H1 (cell line): ENCODE measurements at regions not wholly inside any gene's neighbourhood (a gene's known extent, or its start where the extent isn't known, plus 50 kb on each side); places are given as distances from the start of the nearest gene placed in this dataset.

Experiments used
- CTCF ChIA-PET: fragments of 300-600 bp; sonication (Branson Sonifier 250); formaldehyde crosslinking; loops from one replicate; lab custom pipeline; 2021; ENCODE audit not compliant: partially characterized antibody; lab: Charles Lee
- POLR2A ChIA-PET: fragments of 300-600 bp; sonication (Branson Sonifier 250); formaldehyde crosslinking; loops from one replicate; lab custom pipeline; 2021; ENCODE audit warnings: inconsistent platforms; ENCODE audit not compliant: partially characterized antibody; lab: Charles Lee
- DNase-seq, 2 experiments: peaks; one replicate each; pipeline versions ENCODE4 v3.0.0 to v3.0.0-alpha.2; 2010 to 2022; ENCODE audit warnings: low spot score in 2 of 2, low read depth in 1 of 2, mixed read lengths in 1 of 2
- FAIRE-seq: peaks from 2 replicates; lab custom pipeline; 2011; peaks lifted over from hg19 to GRCh38; lab: Jason Lieb, UNC
- H2AFZ ChIP-seq: 2 replicates; pipeline ENCODE4 v1.8.1; 2012; ENCODE audit warnings: low read length, inconsistent platforms
- H2AK5ac ChIP-seq: 2 replicates; pipeline ENCODE4 v1.6.1; 2013; ENCODE audit warnings: low read depth, low read length
- H2BK120ac ChIP-seq: replicated peaks from 2 replicates; pipeline ENCODE3; 2013; ENCODE audit warnings: low read depth, low read length, inconsistent platforms
- H2BK12ac ChIP-seq: 2 replicates; pipeline ENCODE4 v1.6.1; 2013; ENCODE audit warnings: low read depth, low read length
- H2BK15ac ChIP-seq: 2 replicates; pipeline ENCODE4 v1.6.1; 2013; ENCODE audit warnings: low read length
- H2BK20ac ChIP-seq: 2 replicates; pipeline ENCODE4 v1.6.1; 2013; ENCODE audit warnings: low read length
- H2BK5ac ChIP-seq: 2 replicates; pipeline ENCODE4 v1.6.1; 2013; ENCODE audit warnings: low read depth, low read length
- H3K14ac ChIP-seq: 2 replicates; pipeline ENCODE4 v1.6.1; 2013; ENCODE audit warnings: inconsistent platforms; ENCODE audit not compliant: insufficient read length
- H3K18ac ChIP-seq: 2 replicates; pipeline ENCODE4 v1.6.1; 2013; ENCODE audit warnings: low read length; ENCODE audit errors: extremely low read depth
- H3K23ac ChIP-seq: 2 replicates; pipeline ENCODE4 v1.6.1; 2013; ENCODE audit warnings: inconsistent platforms; ENCODE audit not compliant: insufficient read length
- H3K23me2 ChIP-seq: 2 replicates; pipeline ENCODE4 v1.6.1; 2013; ENCODE audit warnings: low read depth, low read length
- H3K27ac ChIP-seq: 2 replicates; pipeline ENCODE4 v1.6.1; 2011; ENCODE audit warnings: low read depth, low read length, inconsistent platforms
- H3K27me3 ChIP-seq, 4 experiments: replicated peaks in 1 of 4; 1 replicate in 1 of 4; 2 replicates in 3 of 4; pipeline versions ENCODE4 v1.6.1 to v1.8.1; 2011 to 2013; ENCODE audit warnings: low read length in 3 of 4, mild to moderate bottlenecking in 3 of 4, inconsistent platforms in 2 of 4, mixed read lengths in 2 of 4, moderate library complexity in 1 of 4; ENCODE audit not compliant: control insufficient read depth in 3 of 4, insufficient read depth in 3 of 4; ENCODE audit errors: extremely low read depth in 1 of 4
- H3K36me3 ChIP-seq, 4 experiments: 2 replicates each; pipeline versions ENCODE4 v1.6.1 to v1.8.1; 2011 to 2013; ENCODE audit warnings: mild to moderate bottlenecking in 4 of 4, low read length in 3 of 4, moderate library complexity in 2 of 4, control low read depth in 1 of 4, inconsistent platforms in 1 of 4; ENCODE audit not compliant: insufficient read depth in 4 of 4, control insufficient read depth in 2 of 4
- H3K4ac ChIP-seq: replicated peaks from 2 replicates; pipeline ENCODE3; 2013; ENCODE audit warnings: low read length, low read depth, mixed read lengths, inconsistent platforms; ENCODE audit not compliant: insufficient read length
- H3K4me1 ChIP-seq, 4 experiments: replicated peaks in 1 of 4; 1 replicate in 1 of 4; 2 replicates in 3 of 4; pipeline versions ENCODE4 v1.6.1 to v1.8.1; 2011 to 2013; ENCODE audit warnings: low read length in 3 of 4, inconsistent platforms in 2 of 4, mixed read lengths in 1 of 4; ENCODE audit not compliant: insufficient read depth in 4 of 4, control insufficient read depth in 3 of 4
- H3K4me2 ChIP-seq, 2 experiments: 2 replicates each; pipeline versions ENCODE4 v1.6.1 to v1.8.1; 2011 to 2013; ENCODE audit warnings: low read depth in 2 of 2, low read length in 2 of 2, control low read depth in 1 of 2, inconsistent platforms in 1 of 2, mild to moderate bottlenecking in 1 of 2; ENCODE audit not compliant: insufficient read depth in 1 of 2
- H3K4me3 ChIP-seq, 4 experiments: fragments of 200-600, 300-600 bp in 1 of 4; sonication (generic), shearing (Covaris generic), sonication (Bioruptor Twin) in 1 of 4; 2 replicates each; pipeline versions ENCODE4 v1.5.1 to v1.8.1; 2011 to 2016; ENCODE audit warnings: low read length in 4 of 4, low read depth in 3 of 4, control low read depth in 2 of 4, inconsistent platforms in 2 of 4, mild to moderate bottlenecking in 2 of 4, mixed read lengths in 1 of 4, moderate library complexity in 1 of 4; ENCODE audit not compliant: insufficient read depth in 2 of 4; ENCODE audit errors: extremely low read depth in 1 of 4
- H3K56ac ChIP-seq: replicated peaks from 2 replicates; pipeline ENCODE3; 2013; ENCODE audit warnings: low read depth, mild to moderate bottlenecking, mixed read lengths, low read length, inconsistent platforms; ENCODE audit not compliant: insufficient read length
- H3K79me1 ChIP-seq: 2 replicates; pipeline ENCODE4 v1.6.1; 2013; ENCODE audit warnings: low read depth, low read length, control low read depth
- H3K79me2 ChIP-seq, 2 experiments: 2 replicates each; pipeline versions ENCODE4 v1.6.1 to v1.8.1; 2012 to 2013; ENCODE audit warnings: low read length in 2 of 2, mild to moderate bottlenecking in 2 of 2, inconsistent platforms in 1 of 2; ENCODE audit not compliant: insufficient read depth in 2 of 2, control insufficient read depth in 1 of 2
- H3K9ac ChIP-seq, 4 experiments: replicated peaks in 1 of 4; 1 replicate in 1 of 4; 2 replicates in 3 of 4; pipeline versions ENCODE4 v1.6.1 to v1.8.1; 2011 to 2013; ENCODE audit warnings: low read depth in 3 of 4, low read length in 3 of 4, control low read depth in 2 of 4, mild to moderate bottlenecking in 2 of 4, moderate library complexity in 2 of 4, inconsistent platforms in 1 of 4; ENCODE audit errors: extremely low read depth in 1 of 4
- H3K9me3 ChIP-seq, 2 experiments: 2 replicates each; pipeline versions ENCODE4 v1.6.1 to v1.8.1; 2012 to 2013; ENCODE audit warnings: mild to moderate bottlenecking in 2 of 2, moderate library complexity in 2 of 2, control low read depth in 1 of 2, inconsistent platforms in 1 of 2, low read depth in 1 of 2, low read length in 1 of 2, mixed read lengths in 1 of 2; ENCODE audit not compliant: insufficient read depth in 2 of 2
- H4K20me1 ChIP-seq, 2 experiments: replicated peaks in 1 of 2; 2 replicates each; pipeline versions ENCODE3 to v1.8.1; 2011 to 2013; ENCODE audit warnings: inconsistent platforms in 2 of 2, low read length in 2 of 2, mild to moderate bottlenecking in 1 of 2; ENCODE audit not compliant: insufficient read depth in 2 of 2, control insufficient read depth in 1 of 2
- H4K5ac ChIP-seq: 2 replicates; pipeline ENCODE4 v1.6.1; 2013; ENCODE audit warnings: low read length, low read depth, mixed read lengths, inconsistent platforms; ENCODE audit not compliant: insufficient read length
- H4K8ac ChIP-seq: 2 replicates; pipeline ENCODE4 v1.8.0; 2013; ENCODE audit warnings: mild to moderate bottlenecking, moderate library complexity, low read length, inconsistent platforms; ENCODE audit not compliant: insufficient read depth; ENCODE audit errors: extremely low read depth
- H4K91ac ChIP-seq: replicated peaks from 2 replicates; pipeline ENCODE3; 2013; ENCODE audit warnings: low read length, mixed read lengths, inconsistent platforms; ENCODE audit not compliant: insufficient read length
- SP1 ChIP-seq: IDR thresholded peaks from 2 replicates; pipeline ENCODE4 v1.6.1; 2011; ENCODE audit warnings: low read depth, low read length
- WGBS, 2 experiments: shearing (Covaris generic) in 1 of 2; methylation state at CpG; one replicate each; pipeline versions ENCODE4 v1.1.6 to v1.1.7; 2013 to 2015; ENCODE audit warnings: low lambda C conversion rate in 2 of 2, mixed read lengths in 2 of 2, inconsistent platforms in 1 of 2, low coverage in 1 of 2, missing lambda C conversion rate in 1 of 2; ENCODE audit not compliant: insufficient replicate concordance in 2 of 2, insufficient coverage in 1 of 2, insufficient read length in 1 of 2; ENCODE audit errors: extremely low coverage in 1 of 2, missing lambda C conversion rate in 1 of 2; 5-methylcytosine and 5-hydroxymethylcytosine counted together

GRCh38 chr12:23290627-23291330 lies 658.7 kb downstream of the SOX5 start:
- no peaks in the 10 kb centered on the region for H3K79me2 ChIP-seq
- no peak overlapping the region for H3K4me2 ChIP-seq
- H2AFZ ChIP-seq: no peak overlapping the region
- H3K56ac ChIP-seq: no peak overlapping the region
- no peak overlapping the region for H2BK120ac ChIP-seq
- DNase-seq: no peak
- H3K9ac ChIP-seq: no peak overlapping the region
- no peak overlapping the region for H2BK15ac ChIP-seq
- H4K5ac ChIP-seq: no peak overlapping the region
- ChIA-PET CTCF (no interaction called here), POLR2A (no interaction called here)
- no peak overlapping the region for H3K18ac ChIP-seq
- 90% methylated on average over 1 of the region's 1 CpG; no CpG with 5 or more reads in 1 of the 2 experiments for WGBS, 2 experiments
- no peaks in the 10 kb centered on the region for H3K4me1 ChIP-seq
- H3K4ac ChIP-seq: no peak overlapping the region
- H3K14ac ChIP-seq: no peak overlapping the region
- TF ChIP-seq SP1: no peak
- no peak overlapping the region for H2BK5ac ChIP-seq
- no peak overlapping the region for H2AK5ac ChIP-seq
- no peak overlapping the region for H4K91ac ChIP-seq
- no peak overlapping the region for H4K8ac ChIP-seq
- no peak overlapping the region for H3K27ac ChIP-seq
- no peaks in the 10 kb centered on the region for H3K9me3 ChIP-seq
- no peak overlapping the region for H2BK12ac ChIP-seq
- no peak overlapping the region for H2BK20ac ChIP-seq
- H3K36me3 ChIP-seq: no peaks in the 10 kb centered on the region
- no peak overlapping the region for H3K23ac ChIP-seq
- H3K27me3 ChIP-seq: no peaks in the 10 kb centered on the region
- H3K4me3 ChIP-seq: no peak overlapping the region
- no peaks in the 10 kb centered on the region for H4K20me1 ChIP-seq
- FAIRE-seq: no peak
- H3K79me1 ChIP-seq: no peaks in the 10 kb centered on the region
- no peaks in the 10 kb centered on the region for H3K23me2 ChIP-seq
